AG08395 (cell line): ENCODE measurements at regions not wholly inside any gene's neighbourhood (a gene's known extent, or its start where the extent isn't known, plus 50 kb on each side); places are given as distances from the start of the nearest gene placed in this dataset.

Experiments used
- DNase-seq: peaks from one replicate; pipeline ENCODE4 v3.0.0; 2012; ENCODE audit warnings: mixed read lengths, low spot score

GRCh38 chr10:10644008-10644646 is 373.5 kb upstream of the CELF2 start:
- peak; percentile 63 for DNase-seq

GRCh38 chr10:10644676-10645385 is 372.8 kb upstream of the CELF2 start:
- DNase-seq, result no peak

GRCh38 chr10:10647331-10647730 is 370.3 kb upstream of the CELF2 start:
- DNase-seq, result no peak

GRCh38 chr10:10657139-10657760 is 360.4 kb upstream of the CELF2 start:
- DNase-seq, result no peak

- DNase-seq, result no peak
Measured at GRCh38 chr10:10658172-10658785, 359.4 kb upstream of the CELF2 start.

GRCh38 chr10:10660054-10660453 is 357.6 kb upstream of the CELF2 start:
- DNase-seq, result no peak

- no peak for DNase-seq
Measured at GRCh38 chr10:10661176-10661575, 356.5 kb upstream of the CELF2 start.

GRCh38 chr10:10662716-10663408 is 354.8 kb upstream of the CELF2 start:
- DNase-seq, result no peak

GRCh38 chr10:10663622-10664021 is 354.1 kb upstream of the CELF2 start:
- DNase-seq, result no peak

- no peak for DNase-seq
Measured at GRCh38 chr10:10665750-10666149, 351.9 kb upstream of the CELF2 start.

GRCh38 chr10:10667466-10667865 is 350.2 kb upstream of the CELF2 start:
- DNase-seq, result no peak

- DNase-seq, result no peak
Measured at GRCh38 chr10:10676972-10677371, 340.7 kb upstream of the CELF2 start.

- DNase-seq, result peak; percentile 65
Measured at GRCh38 chr10:10677479-10677878, 340.2 kb upstream of the CELF2 start.

GRCh38 chr10:10680496-10680895 is 337.2 kb upstream of the CELF2 start:
- no peak for DNase-seq

- DNase-seq, result no peak
Measured at GRCh38 chr10:10684972-10685371, 332.7 kb upstream of the CELF2 start.

- DNase-seq, result no peak
Measured at GRCh38 chr10:10685566-10685965, 332.1 kb upstream of the CELF2 start.

GRCh38 chr10:10687751-10688150 is 329.9 kb upstream of the CELF2 start:
- DNase-seq, result no peak

GRCh38 chr10:10699427-10699826 is 318.2 kb upstream of the CELF2 start:
- no peak for DNase-seq

GRCh38 chr10:10701084-10701611 is 316.5 kb upstream of the CELF2 start:
- no peak for DNase-seq

GRCh38 chr10:10702211-10702610 is 315.5 kb upstream of the CELF2 start:
- DNase-seq, result no peak

- DNase-seq, result no peak
Measured at GRCh38 chr10:10703382-10703781, 314.3 kb upstream of the CELF2 start.

- DNase-seq, result no peak
Measured at GRCh38 chr10:10712155-10712704, 305.4 kb upstream of the CELF2 start.
